ENCODE measurements at regions not wholly inside any gene's neighbourhood (a gene's known extent, or its start where the extent isn't known, plus 50 kb on each side); places are given as distances from the start of the nearest gene placed in this dataset.
"Not testable (repeated sequence)": the region's sequence is repeated elsewhere in the genome, so short reads cannot be mapped to it uniquely, and the experiment has no call there.

DNA sequence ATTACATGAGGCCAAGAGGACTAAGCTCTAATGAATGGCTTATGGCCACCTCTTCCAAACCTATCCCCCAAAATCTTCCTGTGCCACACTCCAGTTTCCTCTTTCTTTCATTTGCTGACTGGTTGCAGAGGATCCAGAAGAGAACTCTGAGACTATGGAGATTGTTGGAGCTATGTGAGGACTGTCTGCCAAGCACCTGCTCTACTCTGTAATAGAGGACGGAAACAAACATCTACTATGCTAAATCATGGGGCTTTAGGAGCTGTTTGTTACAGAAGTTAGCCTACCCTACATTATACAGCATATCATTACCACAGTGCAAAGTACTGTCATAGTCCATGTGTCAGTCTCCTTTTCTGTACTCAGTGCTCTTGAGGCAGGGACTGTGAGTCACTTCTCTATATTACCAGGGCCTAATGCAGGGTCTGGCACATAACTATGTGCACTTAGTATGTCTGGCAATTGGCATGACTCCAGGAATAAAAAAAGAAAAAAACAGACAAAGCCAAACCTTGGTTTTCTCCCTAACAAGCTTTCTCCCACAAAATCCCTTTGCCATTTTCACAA lies 95.1 kb downstream of the RPAP3 start:
- WGBS, 2 donors = 86 to 94% methylated on average over 1 of the region's 1 CpG
- intact Hi-C loops (cut with DNase I) = no loop called here

GRCh38 chr12:47609806-47610205 lies 96.0 kb downstream of the RPAP3 start:
- Histone ChIP-seq H3K27me3 (no peaks in the 10 kb centered on the region), H3K36me3 (no peaks in the 10 kb centered on the region), H3K4me3 (replicated peaks in 1 of 3) (no peak overlapping the region), H3K4me1 (no peaks in the 10 kb centered on the region), H3K27ac (no peak overlapping the region), H3K9me3 (no peaks in the 10 kb centered on the region)
- TF ChIP-seq POLR2A (IDR thresholded peaks at IDR 0.05) = no peak
- TF ChIP-seq CTCF (IDR thresholded peaks at IDR 0.05) = no peak
- WGBS, 2 donors = 97 to 98% methylated on average over 3 of the region's 3 CpGs
- no peak for DNase-seq
- intact Hi-C loops (cut with DNase I) = no loop called here

More for the DNA sequence above, 95.1 kb downstream of the RPAP3 start:
- H3K27ac ChIP-seq = no peak overlapping the region
- DNase-seq = no peak
- no peaks in the 10 kb centered on the region for H3K36me3 ChIP-seq
- no peaks in the 10 kb centered on the region for H3K9me3 ChIP-seq
- H3K27me3 ChIP-seq = no peaks in the 10 kb centered on the region
- no peak overlapping the region for H3K4me3 ChIP-seq (replicated peaks in 1 of 3)
- TF ChIP-seq CTCF (IDR thresholded peaks at IDR 0.05) (no peak), POLR2A (IDR thresholded peaks at IDR 0.05) (no peak)
- H3K4me1 ChIP-seq = no peaks in the 10 kb centered on the region

DNA sequence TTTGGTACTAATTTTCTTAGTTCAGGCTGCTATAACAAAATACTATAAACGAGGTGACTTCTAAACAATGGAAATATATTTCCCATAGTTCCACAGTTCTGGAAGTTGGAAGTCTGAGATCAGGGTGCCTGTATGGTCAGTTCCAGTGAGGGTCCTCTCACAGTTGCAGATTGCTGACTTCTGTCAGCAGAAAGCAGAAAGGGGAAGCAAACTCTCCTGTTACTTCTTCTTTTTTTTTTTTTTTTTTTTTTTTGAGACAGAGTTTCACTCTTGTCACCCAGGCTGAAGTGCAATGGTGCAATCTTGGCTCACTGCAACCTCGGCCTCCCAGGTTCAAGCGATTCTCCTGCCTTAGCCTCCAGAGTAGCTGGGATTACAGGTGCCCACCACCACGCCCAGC lies 97.2 kb downstream of the RPAP3 start:
- intact Hi-C loops (cut with DNase I) = not testable (repeated sequence)

DNA sequence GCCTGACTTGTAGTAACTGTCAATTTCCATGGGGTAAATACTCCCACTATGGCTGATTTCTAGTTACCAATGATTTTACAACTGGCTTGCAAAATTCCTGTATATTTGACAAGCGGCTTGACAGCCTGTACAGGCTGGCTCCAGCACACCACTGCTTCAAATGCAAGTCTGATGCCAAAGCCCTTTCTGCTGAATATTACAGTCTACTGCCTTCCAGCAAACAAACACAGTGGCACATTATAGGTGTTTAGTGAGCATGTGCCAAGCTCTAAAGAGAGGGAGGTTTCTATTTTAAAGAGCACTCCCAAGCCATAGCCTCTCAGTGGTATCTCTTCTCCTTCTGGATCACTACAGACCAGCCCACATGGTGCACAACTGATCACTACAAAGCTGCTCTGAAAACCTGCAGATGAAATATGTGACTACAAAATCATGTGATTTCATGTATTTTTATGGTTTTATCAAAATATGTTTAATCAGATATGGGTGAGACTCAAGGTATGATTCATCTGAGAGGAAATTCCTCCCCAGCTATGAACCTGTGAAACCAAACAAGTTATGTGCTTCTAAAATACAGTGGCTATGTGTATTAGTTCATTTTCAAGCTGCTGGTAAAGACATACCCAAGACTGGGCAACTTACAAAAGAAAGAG lies 101.5 kb downstream of the RPAP3 start:
- Histone ChIP-seq H3K27me3 (no peaks in the 10 kb centered on the region), H3K9me3 (no peaks in the 10 kb centered on the region), H3K4me3 (replicated peaks in 1 of 3) (no peak overlapping the region), H3K36me3 (no peaks in the 10 kb centered on the region), H3K4me1 (no peaks in the 10 kb centered on the region), H3K27ac (no peak overlapping the region)
- intact Hi-C loops (cut with DNase I) = no loop called here
- no peak for DNase-seq
- WGBS, 2 donors = 91 to 100% methylated on average over 1 of the region's 1 CpG
- TF ChIP-seq POLR2A (IDR thresholded peaks at IDR 0.05) (no peak), CTCF (IDR thresholded peaks at IDR 0.05) (no peak)

More for the DNA sequence above, 97.2 kb downstream of the RPAP3 start:
- H3K4me1 ChIP-seq; H3K27me3 ChIP-seq; H3K27ac ChIP-seq; H3K36me3 ChIP-seq; H3K4me3 ChIP-seq (replicated peaks in 1 of 3); H3K9me3 ChIP-seq; DNase-seq: not testable (repeated sequence)
- 84 to 91% methylated on average over 4 of the region's 4 CpGs for WGBS, 2 donors

GRCh38 chr12:47602949-47603558 lies 102.8 kb downstream of the RPAP3 start:
- H3K27me3 ChIP-seq = no peaks in the 10 kb centered on the region
- no peaks in the 10 kb centered on the region for H3K4me1 ChIP-seq
- no peak for TF ChIP-seq CTCF (IDR thresholded peaks at IDR 0.05)
- TF ChIP-seq POLR2A (IDR thresholded peaks at IDR 0.05) = no peak
- no peaks in the 10 kb centered on the region for H3K9me3 ChIP-seq
- H3K4me3 ChIP-seq (replicated peaks in 1 of 3) = no peak overlapping the region
- WGBS, 2 donors = 79 to 81% methylated on average over 11 of the region's 11 CpGs
- no peak overlapping the region for H3K27ac ChIP-seq
- no peak for DNase-seq
- intact Hi-C loops (cut with DNase I) = no loop called here
- no peaks in the 10 kb centered on the region for H3K36me3 ChIP-seq
